Dendritic cell treated with granulocyte-macrophage colony-stimulating factor and Interleukin-4, amounts not matched to agents 40 ng/mL and 50 ng/mL, for 4 days (primary cell): ENCODE measurements at regions not wholly inside any gene's neighbourhood (a gene's known extent, or its start where the extent isn't known, plus 50 kb on each side); places are given as distances from the start of the nearest gene placed in this dataset.
"Not testable (repeated sequence)": the region's sequence is repeated elsewhere in the genome, so short reads cannot be mapped to it uniquely, and the experiment has no call there.

ENCODE experiments used
- H3K27ac Mint-ChIP-seq: one replicate; pipeline ENCODE4 v1.8.0; 2022; ENCODE audit warnings: mild to moderate bottlenecking, mixed read lengths
- H3K27me3 Mint-ChIP-seq: one replicate; pipeline ENCODE4 v1.8.0; 2022; ENCODE audit warnings: mild to moderate bottlenecking, mixed read lengths
- H3K36me3 Mint-ChIP-seq: one replicate; pipeline ENCODE4 v1.8.0; 2022; ENCODE audit warnings: low read depth, mixed read lengths
- H3K4me1 Mint-ChIP-seq: one replicate; pipeline ENCODE4 v1.8.0; 2022; ENCODE audit warnings: low read depth, mixed read lengths
- H3K4me3 Mint-ChIP-seq: one replicate; pipeline ENCODE4 v1.8.0; 2022; ENCODE audit warnings: mild to moderate bottlenecking, moderate library complexity, mixed read lengths
- H3K9me3 Mint-ChIP-seq: one replicate; pipeline ENCODE4 v1.8.0; 2022; ENCODE audit warnings: mixed read lengths
- intact Hi-C: fragments of 100-400 bp; cut with micrococcal nuclease; formaldehyde crosslinking; loops from one replicate; pipeline ENCODE4 v1.15.0; 2022

GRCh38 chr13:22836475-22836874 lies 344.3 kb upstream of the SGCG start:
- Mint-ChIP-seq H3K27me3 (peaks cover 19% of the 10 kb centered on the region), H3K36me3 (no peaks in the 10 kb centered on the region), H3K27ac (no peak overlapping the region), H3K4me3 (no peak overlapping the region), H3K9me3 (no peaks in the 10 kb centered on the region), H3K4me1 (no peaks in the 10 kb centered on the region)
- intact Hi-C loops: no loop called here

- Mint-ChIP-seq H3K27me3 (peaks cover 19% of the 10 kb centered on the region), H3K27ac (no peak overlapping the region), H3K4me3 (no peak overlapping the region), H3K4me1 (no peaks in the 10 kb centered on the region), H3K36me3 (no peaks in the 10 kb centered on the region), H3K9me3 (no peaks in the 10 kb centered on the region)
- intact Hi-C loops: no loop called here
Observed at GRCh38 chr13:22837980-22838647, 342.7 kb upstream of the SGCG start.

- H3K4me1 Mint-ChIP-seq: no peaks in the 10 kb centered on the region
- H3K9me3 Mint-ChIP-seq: no peaks in the 10 kb centered on the region
- H3K36me3 Mint-ChIP-seq: no peaks in the 10 kb centered on the region
- intact Hi-C loops: no loop called here
- no peak overlapping the region for H3K4me3 Mint-ChIP-seq
- no peak overlapping the region for H3K27ac Mint-ChIP-seq
- H3K27me3 Mint-ChIP-seq: peaks cover 19% of the 10 kb centered on the region
Observed at GRCh38 chr13:22839603-22840530, 340.9 kb upstream of the SGCG start.

GRCh38 chr13:22846551-22846950 lies 334.2 kb upstream of the SGCG start:
- Mint-ChIP-seq H3K27me3 (no peaks in the 10 kb centered on the region), H3K4me1 (no peaks in the 10 kb centered on the region), H3K36me3 (no peaks in the 10 kb centered on the region), H3K4me3 (no peak overlapping the region), H3K27ac (no peak overlapping the region), H3K9me3 (no peaks in the 10 kb centered on the region)
- intact Hi-C loops: no loop called here

- no peaks in the 10 kb centered on the region for H3K9me3 Mint-ChIP-seq
- intact Hi-C loops: no loop called here
- H3K4me3 Mint-ChIP-seq: no peak overlapping the region
- no peaks in the 10 kb centered on the region for H3K4me1 Mint-ChIP-seq
- no peaks in the 10 kb centered on the region for H3K36me3 Mint-ChIP-seq
- H3K27me3 Mint-ChIP-seq: no peaks in the 10 kb centered on the region
- no peak overlapping the region for H3K27ac Mint-ChIP-seq
Observed at GRCh38 chr13:22848539-22849052, 332.2 kb upstream of the SGCG start.

GRCh38 chr13:22855926-22856325 lies 324.9 kb upstream of the SGCG start:
- Mint-ChIP-seq H3K36me3 (no peaks in the 10 kb centered on the region), H3K27me3 (no peaks in the 10 kb centered on the region), H3K27ac (no peak overlapping the region), H3K4me3 (no peak overlapping the region), H3K4me1 (no peaks in the 10 kb centered on the region), H3K9me3 (peaks cover 9% of the 10 kb centered on the region)
- intact Hi-C loops: no loop called here

- H3K4me1 Mint-ChIP-seq, H3K36me3 Mint-ChIP-seq, H3K9me3 Mint-ChIP-seq, H3K27ac Mint-ChIP-seq, H3K27me3 Mint-ChIP-seq, H3K4me3 Mint-ChIP-seq, intact Hi-C loops: not testable (repeated sequence)
Observed at GRCh38 chr13:22858980-22859379, 321.8 kb upstream of the SGCG start.

GRCh38 chr13:22859411-22859810 lies 321.4 kb upstream of the SGCG start:
- H3K27me3 Mint-ChIP-seq, intact Hi-C loops, H3K4me1 Mint-ChIP-seq, H3K9me3 Mint-ChIP-seq, H3K27ac Mint-ChIP-seq, H3K4me3 Mint-ChIP-seq, H3K36me3 Mint-ChIP-seq: not testable (repeated sequence)

- no peaks in the 10 kb centered on the region for H3K27me3 Mint-ChIP-seq
- intact Hi-C loops: no loop called here
- H3K36me3 Mint-ChIP-seq: no peaks in the 10 kb centered on the region
- no peak overlapping the region for H3K4me3 Mint-ChIP-seq
- peaks cover 9% of the 10 kb centered on the region for H3K9me3 Mint-ChIP-seq
- no peak overlapping the region for H3K27ac Mint-ChIP-seq
- H3K4me1 Mint-ChIP-seq: no peaks in the 10 kb centered on the region
Observed at GRCh38 chr13:22861958-22862466, 318.8 kb upstream of the SGCG start.

GRCh38 chr13:22862478-22862877 lies 318.3 kb upstream of the SGCG start:
- intact Hi-C loops: no loop called here
- Mint-ChIP-seq H3K27ac (no peak overlapping the region), H3K4me1 (no peaks in the 10 kb centered on the region), H3K4me3 (no peak overlapping the region), H3K36me3 (no peaks in the 10 kb centered on the region), H3K27me3 (no peaks in the 10 kb centered on the region), H3K9me3 (peaks cover 9% of the 10 kb centered on the region)

GRCh38 chr13:22866221-22866620 lies 314.6 kb upstream of the SGCG start:
- Mint-ChIP-seq H3K27ac (no peak overlapping the region), H3K36me3 (no peaks in the 10 kb centered on the region), H3K9me3 (no peaks in the 10 kb centered on the region), H3K27me3 (no peaks in the 10 kb centered on the region), H3K4me1 (no peaks in the 10 kb centered on the region), H3K4me3 (no peak overlapping the region)
- intact Hi-C loops: no loop called here

- no peak overlapping the region for H3K4me3 Mint-ChIP-seq
- no peaks in the 10 kb centered on the region for H3K4me1 Mint-ChIP-seq
- H3K36me3 Mint-ChIP-seq: no peaks in the 10 kb centered on the region
- no peak overlapping the region for H3K27ac Mint-ChIP-seq
- H3K9me3 Mint-ChIP-seq: peaks cover 23% of the 10 kb centered on the region
- intact Hi-C loops: no loop called here
- no peaks in the 10 kb centered on the region for H3K27me3 Mint-ChIP-seq
Observed at GRCh38 chr13:22871231-22871630, 309.5 kb upstream of the SGCG start.

GRCh38 chr13:22874839-22875238 lies 305.9 kb upstream of the SGCG start:
- Mint-ChIP-seq H3K27ac (no peak overlapping the region), H3K27me3 (no peaks in the 10 kb centered on the region), H3K36me3 (no peaks in the 10 kb centered on the region), H3K4me1 (no peaks in the 10 kb centered on the region), H3K4me3 (no peak overlapping the region), H3K9me3 (peaks cover 23% of the 10 kb centered on the region)
- intact Hi-C loops: no loop called here

GRCh38 chr13:22877421-22877820 lies 303.4 kb upstream of the SGCG start:
- H3K27ac Mint-ChIP-seq: no peak overlapping the region
- peaks cover 15% of the 10 kb centered on the region for H3K9me3 Mint-ChIP-seq
- H3K36me3 Mint-ChIP-seq: no peaks in the 10 kb centered on the region
- H3K27me3 Mint-ChIP-seq: no peaks in the 10 kb centered on the region
- H3K4me3 Mint-ChIP-seq: no peak overlapping the region
- intact Hi-C loops: no loop called here
- no peaks in the 10 kb centered on the region for H3K4me1 Mint-ChIP-seq
